ENCODE measurements at regions not wholly inside any gene's neighbourhood (a gene's known extent, or its start where the extent isn't known, plus 50 kb on each side); places are given as distances from the start of the nearest gene placed in this dataset.

- DNase-seq, result peak; percentile 33
Measured at GRCh38 chr7:42414941-42415505, 178.0 kb upstream of the GLI3 start.

GRCh38 chr7:42414028-42414427, 177.0 kb upstream of the GLI3 start:
- DNase-seq, result no peak

- no peak for DNase-seq
Measured at GRCh38 chr7:42409296-42409695, 172.3 kb upstream of the GLI3 start.

- DNase-seq, result no peak
Measured at GRCh38 chr7:42407833-42408232, 170.8 kb upstream of the GLI3 start.

GRCh38 chr7:42407021-42407710, 170.2 kb upstream of the GLI3 start:
- DNase-seq, result no peak

GRCh38 chr7:42406358-42406757, 169.3 kb upstream of the GLI3 start:
- DNase-seq, result no peak

- DNase-seq, result no peak
Measured at GRCh38 chr7:42405782-42406181, 168.8 kb upstream of the GLI3 start.

- no peak for DNase-seq
Measured at GRCh38 chr7:42403831-42404230, 166.8 kb upstream of the GLI3 start.

GRCh38 chr7:42400961-42401360, 164.0 kb upstream of the GLI3 start:
- DNase-seq, result no peak

- no peak for DNase-seq
Measured at GRCh38 chr7:42400211-42400772, 163.3 kb upstream of the GLI3 start.

GRCh38 chr7:42395607-42396006, 158.6 kb upstream of the GLI3 start:
- DNase-seq, result peak; percentile 60

- DNase-seq, result no peak
Measured at GRCh38 chr7:42392826-42393225, 155.8 kb upstream of the GLI3 start.

- DNase-seq, result no peak
Measured at GRCh38 chr7:42389697-42390096, 152.7 kb upstream of the GLI3 start.

- DNase-seq, result no peak
Measured at GRCh38 chr7:42385912-42386311, 148.9 kb upstream of the GLI3 start.

GRCh38 chr7:42381161-42381560, 144.2 kb upstream of the GLI3 start:
- DNase-seq, result no peak

- no peak for DNase-seq
Measured at GRCh38 chr7:42380401-42380800, 143.4 kb upstream of the GLI3 start.

GRCh38 chr7:42378149-42378548, 141.1 kb upstream of the GLI3 start:
- DNase-seq, result no peak

- DNase-seq, result no peak
Measured at GRCh38 chr7:42373285-42373684, 136.3 kb upstream of the GLI3 start.

GRCh38 chr7:42372479-42372878, 135.5 kb upstream of the GLI3 start:
- DNase-seq, result no peak

- no peak for DNase-seq
Measured at GRCh38 chr7:42359946-42360345, 122.9 kb upstream of the GLI3 start.

GRCh38 chr7:42351316-42351935, 114.4 kb upstream of the GLI3 start:
- DNase-seq, result peak; percentile 48

GRCh38 chr7:42350801-42351200, 113.8 kb upstream of the GLI3 start:
- peak; percentile 79 for DNase-seq

GRCh38 chr7:42348631-42349030, 111.6 kb upstream of the GLI3 start:
- no peak for DNase-seq

- DNase-seq, result no peak
Measured at GRCh38 chr7:42348071-42348470, 111.1 kb upstream of the GLI3 start.
